H9 (cell line): ENCODE measurements at regions not wholly inside any gene's neighbourhood (a gene's known extent, or its start where the extent isn't known, plus 50 kb on each side); places are given as distances from the start of the nearest gene placed in this dataset.

Source experiments
- DNase-seq: peaks from one replicate; pipeline ENCODE4 v3.0.0-alpha.2; 2017
- H2AFZ ChIP-seq: one replicate; pipeline ENCODE4 v1.6.1; 2013; ENCODE audit warnings: mild to moderate bottlenecking, low read length, control low read depth, moderate library complexity
- H2AK5ac ChIP-seq: 2 replicates; pipeline ENCODE4 v1.6.1; 2013; ENCODE audit warnings: low read length, control low read depth, mixed read lengths; ENCODE audit not compliant: insufficient read length
- H2BK120ac ChIP-seq: one replicate; pipeline ENCODE4 v1.6.1; 2013; ENCODE audit warnings: low read depth, mild to moderate bottlenecking, low read length, control low read depth, inconsistent platforms; ENCODE audit not compliant: poor library complexity, severe bottlenecking
- H2BK12ac ChIP-seq: 2 replicates; pipeline ENCODE4 v1.6.1; 2013; ENCODE audit warnings: low read length, control low read depth, mixed read lengths, low read depth; ENCODE audit not compliant: insufficient read length
- H2BK15ac ChIP-seq: 2 replicates; pipeline ENCODE4 v1.6.1; 2013; ENCODE audit warnings: low read depth, low read length, control low read depth
- H2BK20ac ChIP-seq: one replicate; pipeline ENCODE4 v1.6.1; 2013; ENCODE audit warnings: low read depth, mild to moderate bottlenecking, low read length, control low read depth, inconsistent platforms; ENCODE audit not compliant: poor library complexity, severe bottlenecking
- H2BK5ac ChIP-seq: 2 replicates; pipeline ENCODE4 v1.6.1; 2013; ENCODE audit warnings: low read length, control low read depth, mixed read lengths; ENCODE audit not compliant: insufficient read length
- H3K14ac ChIP-seq: 2 replicates; pipeline ENCODE4 v1.6.1; 2013; ENCODE audit warnings: low read length, control low read depth; ENCODE audit not compliant: insufficient read depth
- H3K18ac ChIP-seq: 2 replicates; pipeline ENCODE4 v1.6.1; 2013; ENCODE audit warnings: low read depth, mild to moderate bottlenecking, mixed read lengths, low read length, control low read depth; ENCODE audit not compliant: insufficient read length
- H3K23ac ChIP-seq: 2 replicates; pipeline ENCODE4 v1.6.1; 2013; ENCODE audit warnings: low read length, control low read depth, mixed read lengths, low read depth; ENCODE audit not compliant: insufficient read length
- H3K23me2 ChIP-seq: 2 replicates; pipeline ENCODE4 v1.6.1; 2013; ENCODE audit warnings: low read depth, mild to moderate bottlenecking, mixed read lengths, low read length, control low read depth; ENCODE audit not compliant: insufficient read length, poor library complexity, severe bottlenecking
- H3K27ac ChIP-seq: 2 replicates; pipeline ENCODE4 v1.5.1; 2013; ENCODE audit warnings: low read length, control low read depth, mixed read lengths, low read depth; ENCODE audit not compliant: insufficient read length
- H3K27me3 ChIP-seq: 2 replicates; pipeline ENCODE4 v1.6.1; 2013; ENCODE audit warnings: low read length, control low read depth, inconsistent platforms; ENCODE audit not compliant: insufficient read depth
- H3K4ac ChIP-seq: 2 replicates; pipeline ENCODE4 v1.6.1; 2013; ENCODE audit warnings: low read depth, mild to moderate bottlenecking, control low read depth, inconsistent platforms, low read length, moderate library complexity
- H3K4me1 ChIP-seq: 2 replicates; pipeline ENCODE4 v1.6.1; 2013; ENCODE audit warnings: low read length, control low read depth, inconsistent platforms; ENCODE audit not compliant: insufficient read depth
- H3K4me2 ChIP-seq: 2 replicates; pipeline ENCODE4 v1.6.1; 2013; ENCODE audit warnings: low read length, control low read depth, mixed read lengths; ENCODE audit not compliant: insufficient read length, insufficient read depth
- H3K56ac ChIP-seq: 2 replicates; pipeline ENCODE4 v1.6.1; 2013; ENCODE audit warnings: low read depth, mild to moderate bottlenecking, mixed read lengths, low read length, control low read depth; ENCODE audit not compliant: insufficient read length
- H3K79me1 ChIP-seq: 2 replicates; pipeline ENCODE4 v1.6.1; 2013; ENCODE audit warnings: low read depth, mild to moderate bottlenecking, moderate library complexity, low read length, control low read depth, inconsistent platforms; ENCODE audit not compliant: insufficient read depth, poor library complexity, severe bottlenecking
- H3K79me2 ChIP-seq: 2 replicates; pipeline ENCODE4 v1.6.1; 2013; ENCODE audit warnings: low read length, control low read depth, inconsistent platforms; ENCODE audit not compliant: insufficient read depth
- H3K9ac ChIP-seq: 2 replicates; pipeline ENCODE4 v1.6.1; 2013; ENCODE audit warnings: low read length, control low read depth, mixed read lengths; ENCODE audit not compliant: insufficient read length; ENCODE audit errors: extremely low read depth
- H3K9me3 ChIP-seq: one replicate; pipeline ENCODE4 v1.6.1; 2013; ENCODE audit warnings: low read depth, low read length, inconsistent platforms; ENCODE audit not compliant: control insufficient read depth
- H3T11ph ChIP-seq: one replicate; pipeline ENCODE4 v1.6.1; 2013; ENCODE audit warnings: mild to moderate bottlenecking, low read length, control low read depth, inconsistent platforms
- H4K20me1 ChIP-seq: one replicate; pipeline ENCODE4 v1.6.1; 2013; ENCODE audit not compliant: control insufficient read depth, insufficient read length, insufficient read depth
- H4K5ac ChIP-seq: 2 replicates; pipeline ENCODE4 v1.6.1; 2013; ENCODE audit warnings: low read depth, mild to moderate bottlenecking, mixed read lengths, low read length, control low read depth; ENCODE audit not compliant: insufficient read length
- H4K8ac ChIP-seq: replicated peaks from 2 replicates; pipeline ENCODE4 v1.6.1; 2013; ENCODE audit warnings: low read length, control low read depth, mixed read lengths, low read depth; ENCODE audit not compliant: insufficient read length
- H4K91ac ChIP-seq: 2 replicates; pipeline ENCODE4 v1.6.1; 2013; ENCODE audit warnings: low read depth, mild to moderate bottlenecking, moderate library complexity, mixed read lengths, low read length, control low read depth; ENCODE audit not compliant: insufficient read length
- H3K27ac Mint-ChIP-seq, 3 experiments: 2 replicates in 2 of 3; 3 replicates in 1 of 3; pipeline ENCODE4 v1.8.0; 2020 to 2021; ENCODE audit warnings: mixed read lengths in 3 of 3, mild to moderate bottlenecking in 1 of 3, moderate library complexity in 1 of 3
- H3K27me3 Mint-ChIP-seq: 2 replicates; pipeline ENCODE4 v1.8.0; 2021; ENCODE audit warnings: low read depth, mild to moderate bottlenecking, moderate library complexity, mixed read lengths
- H3K36me3 Mint-ChIP-seq, 3 experiments: 2 replicates in 2 of 3; 3 replicates in 1 of 3; pipeline ENCODE4 v1.8.0; 2020 to 2021; ENCODE audit warnings: low read depth in 3 of 3, mixed read lengths in 3 of 3; ENCODE audit not compliant: insufficient read depth in 1 of 3
- H3K4me1 Mint-ChIP-seq, 2 experiments: 2 replicates each; pipeline ENCODE4 v1.8.0; 2020; ENCODE audit warnings: mixed read lengths in 2 of 2
- H3K4me3 Mint-ChIP-seq, 2 experiments: 2 replicates in 1 of 2; 3 replicates in 1 of 2; pipeline ENCODE4 v1.8.0; 2020 to 2021; ENCODE audit warnings: mild to moderate bottlenecking in 2 of 2, mixed read lengths in 2 of 2, moderate library complexity in 1 of 2
- H3K9me3 Mint-ChIP-seq, 2 experiments: 2 replicates in 1 of 2; 3 replicates in 1 of 2; pipeline ENCODE4 v1.8.0; 2020; ENCODE audit warnings: mild to moderate bottlenecking in 2 of 2, mixed read lengths in 2 of 2, moderate library complexity in 1 of 2
- WGBS: extraction: QIAGEN DNeasy Blood & Tissue Kit; methylation state at CpG from one replicate; pipeline ENCODE4 v1.1.7; 2013; ENCODE audit warnings: missing lambda C conversion rate, low lambda C conversion rate, mixed read lengths; ENCODE audit not compliant: insufficient read length; ENCODE audit errors: extremely low coverage; 5-methylcytosine and 5-hydroxymethylcytosine counted together
- TF ChIP-seq, protein P1 (sequence below): fragments of 200-600 bp; sonication (generic); conservative IDR thresholded peaks from 3 replicates; pipeline ENCODE4 v1.8.0; 2021; ENCODE audit warnings: antibody characterized with exemption, mild to moderate bottlenecking

DNA sequence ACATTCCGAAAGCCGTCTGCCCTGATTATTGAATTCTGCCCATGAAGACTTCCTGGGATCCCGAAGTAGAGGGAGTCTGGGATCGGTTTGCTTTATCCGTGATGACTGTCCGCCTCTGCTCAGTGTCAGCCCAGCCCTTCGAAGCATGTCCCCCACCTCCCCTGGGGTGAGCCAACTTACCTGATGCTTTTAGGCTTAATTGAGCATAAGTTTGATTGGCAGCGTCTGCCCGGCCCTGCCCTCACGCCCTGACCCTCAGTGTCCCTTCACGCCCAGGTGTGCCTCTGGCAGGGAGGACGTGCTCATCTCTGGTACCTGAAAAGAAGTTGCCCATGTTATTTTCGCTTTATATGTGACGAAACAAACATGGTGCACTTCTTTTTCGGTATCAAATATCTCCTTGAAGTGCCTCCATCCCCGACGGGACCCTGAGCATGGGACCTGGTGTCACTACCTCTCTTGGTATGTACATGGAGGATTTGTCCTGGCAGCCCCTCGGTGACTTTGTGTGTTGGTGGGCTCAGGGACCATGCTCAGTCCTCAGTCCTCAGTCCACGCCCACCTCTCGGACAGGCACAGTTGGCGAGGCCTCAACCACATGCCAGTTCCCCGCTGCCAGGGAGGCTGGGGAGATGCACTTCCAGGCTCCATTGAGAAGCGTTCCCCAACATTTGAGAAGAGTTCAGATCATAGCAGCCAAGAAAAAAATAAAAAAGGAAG lies 130.1 kb upstream of the RTL1 start:
- Histone ChIP-seq H4K91ac (no peak overlapping the region), H3K79me2 (no peaks in the 10 kb centered on the region), H3T11ph (no peak overlapping the region), H3K4me2 (no peak overlapping the region), H3K79me1 (no peaks in the 10 kb centered on the region), H3K18ac (no peak overlapping the region), H3K9ac (no peak overlapping the region), H3K9me3 (no peaks in the 10 kb centered on the region), H3K27me3 (no peaks in the 10 kb centered on the region), H2BK5ac (no peak overlapping the region), H3K4me1 (no peaks in the 10 kb centered on the region), H3K27ac (no peak overlapping the region), H4K5ac (no peak overlapping the region), H2BK20ac (no peak overlapping the region), H3K56ac (no peak overlapping the region), H2BK15ac (no peak overlapping the region), H4K8ac (no peak overlapping the region), H2AFZ (no peak overlapping the region), H4K20me1 (no peaks in the 10 kb centered on the region), H3K14ac (0 out of 2 replicates have a peak overlapping the region, but pooled peaks have one; percentile 13), H2BK120ac (no peak overlapping the region), H3K4ac (no peak overlapping the region), H2BK12ac (no peak overlapping the region), H3K23me2 (no peaks in the 10 kb centered on the region), H2AK5ac (no peak overlapping the region), H3K23ac (no peak overlapping the region)
- Mint-ChIP-seq H3K36me3 (peaks cover 3 to 4% (median 4%) of the 10 kb centered on the region in 3 experiments; a peak in 5 of 7 replicates), H3K4me1 (no peaks in the 10 kb centered on the region), H3K27ac (no peak overlapping the region), H3K9me3 (peaks cover 6 to 9% of the 10 kb centered on the region in 2 experiments; a peak in 4 of 5 replicates), H3K27me3 (peaks cover 2% of the 10 kb centered on the region), H3K4me3 (no peak overlapping the region)
- TF ChIP-seq, protein P1, sequence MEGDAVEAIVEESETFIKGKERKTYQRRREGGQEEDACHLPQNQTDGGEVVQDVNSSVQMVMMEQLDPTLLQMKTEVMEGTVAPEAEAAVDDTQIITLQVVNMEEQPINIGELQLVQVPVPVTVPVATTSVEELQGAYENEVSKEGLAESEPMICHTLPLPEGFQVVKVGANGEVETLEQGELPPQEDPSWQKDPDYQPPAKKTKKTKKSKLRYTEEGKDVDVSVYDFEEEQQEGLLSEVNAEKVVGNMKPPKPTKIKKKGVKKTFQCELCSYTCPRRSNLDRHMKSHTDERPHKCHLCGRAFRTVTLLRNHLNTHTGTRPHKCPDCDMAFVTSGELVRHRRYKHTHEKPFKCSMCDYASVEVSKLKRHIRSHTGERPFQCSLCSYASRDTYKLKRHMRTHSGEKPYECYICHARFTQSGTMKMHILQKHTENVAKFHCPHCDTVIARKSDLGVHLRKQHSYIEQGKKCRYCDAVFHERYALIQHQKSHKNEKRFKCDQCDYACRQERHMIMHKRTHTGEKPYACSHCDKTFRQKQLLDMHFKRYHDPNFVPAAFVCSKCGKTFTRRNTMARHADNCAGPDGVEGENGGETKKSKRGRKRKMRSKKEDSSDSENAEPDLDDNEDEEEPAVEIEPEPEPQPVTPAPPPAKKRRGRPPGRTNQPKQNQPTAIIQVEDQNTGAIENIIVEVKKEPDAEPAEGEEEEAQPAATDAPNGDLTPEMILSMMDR, result no peak
- DNase-seq, result no peak
- no CpG with 5 or more reads among the region's 23 CpGs for whole genome bisulfite sequencing
